ENCODE measurements at regions not wholly inside any gene's neighbourhood (a gene's known extent, or its start where the extent isn't known, plus 50 kb on each side); places are given as distances from the start of the nearest gene placed in this dataset.

GRCh38 chrX:6812087-6812486, 277.2 kb upstream of the VCX3A start:
- TF ChIP-seq CTCF (IDR thresholded peaks at IDR 0.05; ENCODE audit: low read depth, low read length): no peak
- TF ChIP-seq, protein P1, sequence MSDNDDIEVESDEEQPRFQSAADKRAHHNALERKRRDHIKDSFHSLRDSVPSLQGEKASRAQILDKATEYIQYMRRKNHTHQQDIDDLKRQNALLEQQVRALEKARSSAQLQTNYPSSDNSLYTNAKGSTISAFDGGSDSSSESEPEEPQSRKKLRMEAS (IDR thresholded peaks at IDR 0.05; ENCODE audit: low read depth, low read length): no peak

Data from NB4 (cell line).